Left ventricle myocardium superior (tissue), 1 donor: ENCODE measurements at regions not wholly inside any gene's neighbourhood (a gene's known extent, or its start where the extent isn't known, plus 50 kb on each side); places are given as distances from the start of the nearest gene placed in this dataset.
A peak's percentile ranks its signal among the peaks of the same experiment; 100 is the strongest.

Experiments used
- ATAC-seq: fragments of 200-7000 bp; cut with Tn5 transposase; one replicate; pipeline ENCODE4 v1.9.1; 2020; ENCODE audit warnings: mild to moderate bottlenecking, moderate library complexity
- DNase-seq: peaks from one replicate; pipeline ENCODE4 v3.0.0-alpha.2; 2020
- intact Hi-C: fragments of 100-400 bp; cut with micrococcal nuclease; formaldehyde crosslinking; loops from one replicate; pipeline ENCODE4 v1.11.0; 2022
- donor health status: DM: no; HTN: yes; CAD: no; lungs with severe emphysema.

- peak; percentile 65 for DNase-seq
- intact Hi-C loops = loop anchor here (5.0 kb wide), 1 partner anchor 55 kb away; no protein-coding TSS in a partner anchor
- peak; percentile 32 for ATAC-seq
Measured at GRCh38 chr7:54841772-54842697, 83.0 kb upstream of the SEC61G start.

- ATAC-seq (no peak), DNase-seq (no peak)
- intact Hi-C loops = loop anchor here (5.0 kb wide), 1 partner anchor 57 kb away; no protein-coding TSS in a partner anchor
Measured at GRCh38 chr7:54843841-54844355, 84.9 kb upstream of the SEC61G start.

DNA sequence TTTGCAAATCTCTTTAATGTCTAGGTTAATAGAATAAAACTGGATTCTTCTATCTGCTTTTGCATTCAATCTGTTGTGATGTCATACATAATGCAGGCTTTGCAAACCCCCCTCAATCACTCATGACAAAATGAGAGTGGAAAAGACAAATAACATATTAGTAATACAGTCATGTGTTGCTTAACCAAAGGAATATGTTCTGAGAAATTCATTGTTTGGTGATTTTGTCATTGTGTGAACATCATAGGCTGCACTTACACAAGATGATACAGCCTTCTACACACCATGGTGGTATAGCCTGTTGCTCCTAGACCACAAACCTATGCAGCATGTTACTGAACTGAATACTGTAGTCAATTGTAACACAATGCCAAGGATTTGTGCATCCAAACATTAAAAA, 87.3 kb upstream of the SEC61G start:
- intact Hi-C loops = no loop called here
- ATAC-seq = no peak

GRCh38 chr7:54847921-54848320, 88.9 kb upstream of the SEC61G start:
- DNase-seq (no peak), ATAC-seq (no peak)
- intact Hi-C loops = no loop called here

More for the DNA sequence above, 87.3 kb upstream of the SEC61G start:
- DNase-seq = no peak

DNA sequence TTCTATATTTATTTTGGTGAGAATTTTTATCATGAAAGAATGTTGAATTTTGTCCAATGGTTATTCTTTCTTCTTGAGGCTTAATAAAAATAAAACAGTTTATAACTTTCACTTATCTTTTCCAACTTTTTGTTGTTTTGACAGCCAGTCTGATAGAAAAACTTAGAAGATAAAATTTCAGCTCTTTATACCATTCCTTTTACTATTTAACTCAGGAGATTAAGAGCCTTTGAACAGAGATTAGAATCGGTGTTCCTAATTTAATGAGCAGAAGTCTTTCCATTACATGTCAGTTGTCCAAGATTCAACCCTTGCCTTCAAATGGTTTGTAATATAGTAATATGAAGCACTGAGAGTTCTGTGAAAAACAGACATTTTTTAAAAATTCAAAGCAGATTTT, 97.8 kb upstream of the SEC61G start:
- intact Hi-C loops = no loop called here
- DNase-seq = no peak
- no peak for ATAC-seq

GRCh38 chr7:54857294-54857693, 98.3 kb upstream of the SEC61G start:
- DNase-seq (no peak), ATAC-seq (no peak)
- intact Hi-C loops = no loop called here

- ATAC-seq (no peak), DNase-seq (no peak)
- intact Hi-C loops = no loop called here
Measured at GRCh38 chr7:54858008-54858692, 99.1 kb upstream of the SEC61G start.

DNA sequence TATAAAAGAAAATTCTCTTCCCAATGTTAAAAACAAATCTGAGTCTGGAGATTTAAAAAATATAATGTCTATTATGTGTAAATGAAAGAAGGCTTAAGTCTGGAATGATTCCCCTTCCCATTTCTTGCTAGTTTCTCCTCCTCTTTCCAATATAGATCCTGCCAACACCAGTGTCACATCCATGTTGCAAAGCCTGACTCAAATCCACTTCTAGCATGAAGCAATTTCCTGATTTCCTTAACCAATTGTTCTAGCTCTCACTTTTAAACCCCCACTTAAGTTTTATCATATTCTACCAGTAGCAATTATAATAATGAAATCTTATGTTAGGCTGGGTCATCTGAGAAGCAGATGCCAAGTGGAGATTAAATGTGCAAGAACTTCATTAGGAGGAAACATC, 100.1 kb upstream of the SEC61G start:
- no peak for ATAC-seq
- intact Hi-C loops = no loop called here
- DNase-seq = no peak

- DNase-seq = no peak
- ATAC-seq = no peak
- intact Hi-C loops = no loop called here
Measured at GRCh38 chr7:54859545-54859944, 100.5 kb upstream of the SEC61G start.

GRCh38 chr7:54860003-54860775, 101.2 kb upstream of the SEC61G start:
- DNase-seq = no peak
- intact Hi-C loops = no loop called here
- no peak for ATAC-seq

DNA sequence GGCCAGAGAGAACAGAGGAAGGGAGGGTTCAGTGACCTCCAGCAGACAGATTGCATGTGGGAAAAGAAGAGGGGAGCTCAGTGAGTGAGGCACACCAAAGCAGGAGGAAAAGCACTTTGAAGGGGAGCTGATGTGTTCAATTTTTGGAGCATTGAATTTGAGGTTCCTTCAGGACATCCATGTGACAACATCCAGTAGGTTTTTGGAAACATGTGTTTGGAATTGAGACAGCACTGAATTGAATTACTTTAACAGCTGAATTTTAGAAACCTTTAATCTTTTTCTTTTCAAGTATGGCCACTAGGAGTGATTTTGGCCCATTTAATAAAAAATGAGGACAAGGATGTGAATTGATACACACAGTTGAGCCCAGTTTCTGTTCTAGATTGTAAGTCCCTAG, 101.8 kb upstream of the SEC61G start:
- no peak for DNase-seq
- intact Hi-C loops = no loop called here
- ATAC-seq = peak; percentile 44

DNA sequence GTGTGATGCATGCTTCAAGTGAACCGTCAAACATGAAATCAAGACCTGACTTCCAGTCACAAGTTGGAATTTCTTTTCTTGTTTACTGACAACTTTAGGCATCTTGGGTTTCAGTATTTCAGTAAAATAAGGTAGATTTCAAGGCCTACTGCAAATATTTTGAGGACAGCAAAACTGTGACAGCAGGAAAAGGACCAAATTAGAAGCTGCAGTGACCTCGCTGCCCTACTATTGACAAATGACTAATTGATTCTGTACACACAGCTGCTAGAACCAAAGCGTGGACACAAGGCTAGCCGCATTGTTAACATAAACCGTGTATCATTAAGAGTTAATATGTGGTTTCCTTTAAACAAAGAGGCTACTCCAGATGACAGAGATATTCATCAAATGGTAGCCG, 105.7 kb upstream of the SEC61G start:
- no peak for DNase-seq
- intact Hi-C loops = no loop called here
- ATAC-seq = no peak

DNA sequence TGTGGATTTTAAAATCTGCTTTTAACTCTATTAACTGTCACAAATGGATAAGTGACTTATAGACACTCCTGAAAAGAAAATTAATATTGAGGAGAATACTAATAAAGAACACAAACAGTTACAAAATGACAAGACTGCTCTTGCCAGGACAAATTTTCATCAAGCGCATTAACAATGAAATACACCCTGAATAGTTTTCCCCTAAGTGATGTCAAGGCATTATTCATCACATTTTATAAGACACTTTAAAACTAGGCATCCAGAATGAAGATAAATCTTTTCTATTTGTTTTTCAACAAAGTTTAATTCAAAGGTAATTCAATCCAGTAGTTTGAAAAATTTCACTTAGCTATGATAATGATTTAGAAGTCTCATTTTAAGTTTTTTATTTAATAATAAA, 110.5 kb upstream of the SEC61G start:
- intact Hi-C loops = no loop called here
- ATAC-seq (no peak), DNase-seq (no peak)

DNA sequence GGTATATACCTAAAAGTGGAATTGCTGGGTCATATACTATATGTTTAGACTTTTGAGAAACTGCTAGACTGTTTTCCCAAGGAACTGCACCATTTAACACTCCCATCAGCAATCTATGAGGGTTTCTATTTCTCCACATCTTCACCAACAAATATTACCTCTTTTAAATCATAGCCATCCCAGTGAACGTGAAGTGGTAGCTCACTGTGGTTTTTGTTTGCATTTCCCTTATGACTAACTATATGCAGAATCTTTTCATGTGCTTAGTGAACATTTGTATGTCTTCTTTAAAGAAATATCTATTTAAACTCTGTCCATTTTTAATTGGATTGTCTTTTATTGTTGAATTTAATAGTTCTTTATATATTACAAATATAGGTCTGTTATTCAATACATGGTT, 115.8 kb upstream of the SEC61G start:
- ATAC-seq = no peak
- DNase-seq = no peak
- intact Hi-C loops = no loop called here

DNA sequence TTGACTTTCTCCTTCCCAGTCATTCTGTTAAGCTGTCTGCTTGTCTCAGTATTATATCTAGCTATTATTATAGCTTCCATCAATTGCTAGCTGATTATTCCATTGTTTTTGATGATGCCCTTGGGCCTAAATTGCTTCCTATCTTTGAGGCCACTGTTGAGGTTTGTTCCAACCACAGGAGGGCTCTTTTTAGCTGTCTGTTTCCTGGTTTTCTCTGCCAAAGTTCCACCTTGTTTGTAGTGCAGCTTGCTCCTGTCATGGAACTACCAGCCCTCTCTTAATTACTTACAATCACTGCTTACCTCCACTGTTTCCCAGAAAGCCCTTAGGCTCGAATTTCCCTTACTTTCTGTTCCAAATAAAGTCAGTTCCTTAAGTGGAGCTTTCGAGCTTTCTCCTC, 118.7 kb upstream of the SEC61G start:
- intact Hi-C loops = no loop called here
- DNase-seq (no peak), ATAC-seq (no peak)

GRCh38 chr7:54878339-54878738, 119.3 kb upstream of the SEC61G start:
- ATAC-seq (no peak), DNase-seq (no peak)
- intact Hi-C loops = no loop called here

DNA sequence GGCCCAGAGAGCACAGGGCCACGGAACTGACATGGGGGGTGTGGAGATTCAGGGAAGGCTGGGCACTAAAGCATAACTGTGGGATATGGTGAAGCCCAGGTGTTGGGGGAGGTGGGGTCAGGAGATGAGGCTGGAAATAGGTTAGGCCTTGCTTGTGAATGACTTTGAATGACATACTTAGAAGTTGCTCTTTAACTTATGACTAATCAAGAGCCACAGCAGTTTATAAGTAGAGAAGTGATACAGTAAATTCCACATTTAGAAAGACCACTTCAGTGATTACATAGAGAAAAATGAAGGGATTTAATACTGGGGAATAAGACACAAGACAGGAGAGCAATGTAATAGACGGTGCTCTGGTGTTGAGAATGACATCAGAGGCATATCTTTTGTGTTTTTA, 120.8 kb upstream of the SEC61G start:
- ATAC-seq (no peak), DNase-seq (no peak)
- intact Hi-C loops = no loop called here

- intact Hi-C loops = no loop called here
- no peak for DNase-seq
- ATAC-seq = no peak
Measured at GRCh38 chr7:54880326-54880989, 121.4 kb upstream of the SEC61G start.

DNA sequence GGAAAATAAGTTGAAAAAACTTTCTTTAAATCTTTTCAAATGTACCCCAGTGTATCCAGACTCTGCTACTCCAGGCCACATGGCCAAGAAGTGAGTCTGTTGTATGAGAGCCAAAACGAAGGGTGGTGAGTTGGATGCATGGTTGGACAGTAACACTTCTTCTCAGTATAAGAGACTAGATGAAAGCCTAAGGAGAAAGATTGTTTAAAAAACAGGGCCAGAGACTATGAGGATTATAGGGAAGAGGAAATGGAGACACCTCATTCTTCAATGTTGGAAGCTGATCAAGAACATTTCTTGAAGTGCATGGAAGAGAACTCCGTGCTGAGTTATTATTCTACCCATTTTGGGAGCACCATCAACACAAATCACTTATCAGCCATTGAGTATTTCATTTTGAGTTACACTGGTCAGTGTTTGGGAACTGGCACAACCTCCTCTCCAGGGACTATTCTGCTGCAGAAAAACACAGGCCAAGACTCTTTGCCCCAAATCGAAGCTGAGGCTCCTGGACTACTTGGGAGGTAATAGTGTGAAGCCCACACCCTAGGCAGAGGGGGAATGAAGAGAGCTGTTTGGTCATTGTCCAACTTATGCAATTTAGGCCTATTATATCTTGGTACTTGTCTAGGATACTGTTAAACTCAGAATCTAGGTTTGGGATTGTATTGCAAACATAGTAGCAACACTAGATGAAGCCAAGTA, 123.0 kb upstream of the SEC61G start:
- intact Hi-C loops = no loop called here
- ATAC-seq (no peak), DNase-seq (no peak)
